ENCODE measurements at regions not wholly inside any gene's neighbourhood (a gene's known extent, or its start where the extent isn't known, plus 50 kb on each side); places are given as distances from the start of the nearest gene placed in this dataset.
"Not testable (repeated sequence)": the region's sequence is repeated elsewhere in the genome, so short reads cannot be mapped to it uniquely, and the experiment has no call there.

GRCh38 chr3:106276151-106276550, 407.3 kb upstream of the CBLB start:
- no peak for DNase-seq

GRCh38 chr3:106276755-106277612, 408.2 kb upstream of the CBLB start:
- no peak for DNase-seq

DNA sequence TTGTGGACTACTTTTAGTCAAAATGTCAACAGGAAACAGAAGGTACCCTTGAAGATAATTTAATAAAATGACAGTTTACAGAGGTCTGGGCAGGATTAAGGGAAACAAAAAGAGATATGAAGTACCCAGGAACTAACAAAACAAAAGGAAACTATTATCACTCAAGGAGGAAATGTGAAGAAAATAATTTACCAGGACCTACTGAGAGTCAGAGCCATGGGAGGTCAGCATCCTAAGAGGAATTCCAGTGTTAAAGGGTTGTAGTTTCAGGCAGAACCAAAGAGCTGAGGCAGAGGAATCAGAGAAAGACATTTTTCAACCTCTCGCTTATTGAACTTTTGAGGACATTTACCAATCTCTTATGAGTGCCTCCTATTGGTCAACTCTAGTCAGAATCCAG, 408.9 kb upstream of the CBLB start:
- no peak for DNase-seq

DNA sequence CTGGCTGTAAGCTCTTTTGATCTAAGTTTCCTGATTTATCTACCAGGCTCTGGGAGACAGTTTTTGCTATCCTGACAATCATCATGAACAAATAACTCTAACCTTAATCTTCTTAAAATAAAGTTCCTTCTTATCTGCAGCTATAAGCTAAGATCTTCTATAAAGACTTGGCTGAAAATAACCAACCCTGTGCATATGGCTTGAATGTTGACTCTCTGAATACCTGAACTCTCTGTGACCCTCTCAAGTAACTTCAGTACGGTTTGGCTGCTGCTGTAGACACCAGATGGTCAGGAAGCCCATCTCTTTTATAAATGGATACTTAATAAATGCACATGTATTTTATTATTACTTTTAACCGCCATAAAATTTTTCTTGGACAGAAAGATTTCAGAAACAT, 412.4 kb upstream of the CBLB start:
- DNase-seq: no peak

- no peak for DNase-seq
Measured at GRCh38 chr3:106282943-106283342, 414.1 kb upstream of the CBLB start.

DNA sequence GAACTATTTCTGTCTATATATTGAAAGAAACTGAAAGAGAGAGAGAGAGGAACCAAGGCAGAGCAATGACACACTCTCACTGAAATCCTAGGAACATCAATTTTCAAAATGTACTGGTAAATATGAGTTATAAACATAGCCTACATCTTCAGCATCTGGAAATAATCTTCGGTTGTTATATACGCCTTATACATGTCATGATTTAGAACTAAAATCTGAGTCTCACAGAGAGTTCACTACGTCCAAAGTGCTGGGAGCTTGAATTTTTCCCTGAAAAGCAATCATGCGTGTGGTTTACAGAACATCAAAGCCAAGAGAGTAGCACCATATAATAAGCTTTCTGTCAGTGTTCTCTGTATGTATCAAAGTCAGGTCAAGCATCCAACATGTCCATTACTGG, 420.0 kb upstream of the CBLB start:
- no peak for DNase-seq

- DNase-seq: no peak
Measured at GRCh38 chr3:106290304-106290997, 421.6 kb upstream of the CBLB start.

GRCh38 chr3:106293161-106293560, 424.3 kb upstream of the CBLB start:
- DNase-seq: no peak

- no peak for DNase-seq
Measured at GRCh38 chr3:106294121-106294520, 425.3 kb upstream of the CBLB start.

DNA sequence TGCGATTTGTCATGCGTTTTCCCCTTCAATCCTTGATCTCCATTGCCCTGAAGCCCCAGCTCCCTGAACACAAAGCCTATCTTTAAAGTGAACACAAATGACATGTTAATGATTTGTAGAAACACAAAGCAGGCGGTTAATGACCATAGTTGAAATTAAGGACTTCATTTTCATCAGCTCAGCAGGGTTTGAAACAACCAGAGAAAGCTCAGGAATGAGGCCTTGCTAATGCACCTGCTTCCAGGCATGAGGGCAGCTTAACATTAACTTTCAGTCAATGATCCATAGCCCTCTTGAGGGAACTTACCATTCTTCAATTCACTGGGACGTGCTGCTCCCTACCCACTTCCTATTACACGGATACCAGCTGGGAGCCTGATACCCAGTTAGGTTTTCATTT, 427.2 kb upstream of the CBLB start:
- no peak for DNase-seq

GRCh38 chr3:106299300-106300098, 430.7 kb upstream of the CBLB start:
- no peak for DNase-seq

DNA sequence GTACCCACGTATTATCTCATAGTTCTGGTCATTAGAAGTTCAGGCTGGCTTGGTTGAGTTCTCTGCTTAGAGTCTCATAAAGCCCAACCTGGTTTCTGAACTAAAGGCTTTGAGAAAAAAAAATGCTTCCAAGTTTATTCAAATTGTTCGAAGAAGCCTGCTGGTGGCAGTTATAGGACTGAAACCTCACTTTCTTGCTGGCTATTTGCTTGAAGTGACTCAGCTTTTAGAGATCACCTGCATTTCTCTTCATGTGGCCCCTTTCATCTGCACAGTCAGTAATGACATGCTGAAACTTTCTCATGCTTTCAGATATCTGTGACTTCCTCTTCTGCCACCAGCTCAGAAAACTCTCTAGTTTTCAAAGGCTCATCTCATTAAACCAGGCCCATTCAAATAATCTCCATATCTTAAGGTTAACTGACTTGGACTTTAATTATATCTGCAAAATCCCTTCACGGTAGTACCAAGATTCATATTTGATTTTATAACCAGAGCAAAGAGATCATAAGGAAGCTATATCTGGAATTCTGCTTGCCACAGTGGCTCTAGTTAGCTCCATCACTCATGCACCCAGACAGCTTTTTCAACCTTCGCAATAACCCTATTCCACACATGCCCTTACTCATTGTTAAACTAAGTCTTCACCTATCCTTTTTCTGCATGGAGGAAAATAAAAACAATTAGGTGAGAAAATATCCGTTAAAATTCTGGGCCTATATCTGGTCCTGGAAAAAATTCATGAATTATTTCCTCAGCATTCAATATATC, 433.8 kb upstream of the CBLB start:
- no peak for DNase-seq

GRCh38 chr3:106303766-106304165, 435.0 kb upstream of the CBLB start:
- DNase-seq: no peak

DNA sequence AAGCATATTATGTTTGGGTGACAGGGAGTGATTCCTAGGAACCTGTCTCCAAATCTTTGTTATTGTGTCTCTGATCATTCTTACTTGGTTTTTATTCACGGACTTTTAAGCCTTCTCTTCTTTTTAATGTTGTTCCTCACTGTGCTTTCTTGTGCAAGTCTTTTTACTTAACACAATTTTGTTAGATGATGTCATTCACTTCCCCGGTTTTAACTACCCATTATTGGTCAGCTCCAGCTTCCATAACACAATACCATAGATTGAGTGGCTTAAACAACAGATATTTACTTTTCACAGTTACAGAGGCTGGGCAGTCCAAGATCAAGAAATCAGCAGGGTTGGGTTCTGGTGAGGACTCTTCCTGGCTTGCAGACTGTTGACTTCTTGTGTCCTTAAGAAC, 436.3 kb upstream of the CBLB start:
- no peak for DNase-seq

DNA sequence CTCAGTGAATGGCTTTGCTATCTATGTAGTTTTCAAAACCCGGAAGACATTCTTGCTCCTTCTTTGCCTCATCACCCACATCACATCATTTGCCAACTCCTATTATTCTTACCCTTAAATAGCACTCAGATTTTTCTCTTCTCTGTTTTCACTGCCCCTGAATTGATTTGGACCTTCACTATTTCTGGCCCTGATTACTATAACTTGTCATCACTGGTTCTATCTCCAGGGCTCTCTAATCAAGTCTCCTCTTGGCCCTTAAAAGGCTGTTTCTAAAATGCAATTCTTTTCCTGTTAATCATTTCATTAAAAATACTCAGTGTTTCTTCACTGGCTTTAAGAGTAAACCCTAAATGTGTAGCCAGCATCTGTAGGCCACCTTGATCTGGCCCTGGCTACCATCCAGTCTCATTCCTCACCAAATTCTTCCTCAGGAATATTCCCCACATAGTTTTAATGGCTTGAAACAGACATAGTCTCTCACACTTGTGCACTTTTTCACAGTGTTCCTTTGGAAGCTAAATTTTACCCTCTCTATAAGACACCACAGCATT, 437.1 kb upstream of the CBLB start:
- DNase-seq: no peak

- DNase-seq: no peak
Measured at GRCh38 chr3:106309274-106309673, 440.5 kb upstream of the CBLB start.

DNA sequence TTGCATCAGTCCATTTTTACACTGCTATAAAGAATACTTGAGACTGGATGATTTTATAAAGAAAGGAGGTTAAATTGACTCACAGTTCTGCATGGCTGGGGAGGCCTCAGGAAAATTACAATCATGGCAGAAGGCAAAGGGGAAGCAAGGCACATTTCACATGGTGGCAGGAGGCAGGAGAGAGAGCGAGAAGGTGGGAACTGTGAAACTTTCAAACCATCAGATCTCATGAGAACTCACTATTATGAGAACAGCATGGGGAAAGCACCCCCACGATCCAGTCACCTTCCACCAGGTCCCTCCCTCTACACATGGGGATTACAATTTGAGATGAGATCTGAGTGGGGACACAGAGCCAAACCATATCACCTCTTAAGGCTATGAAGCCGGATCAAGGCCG, 441.0 kb upstream of the CBLB start:
- DNase-seq: not testable (repeated sequence)

DNA sequence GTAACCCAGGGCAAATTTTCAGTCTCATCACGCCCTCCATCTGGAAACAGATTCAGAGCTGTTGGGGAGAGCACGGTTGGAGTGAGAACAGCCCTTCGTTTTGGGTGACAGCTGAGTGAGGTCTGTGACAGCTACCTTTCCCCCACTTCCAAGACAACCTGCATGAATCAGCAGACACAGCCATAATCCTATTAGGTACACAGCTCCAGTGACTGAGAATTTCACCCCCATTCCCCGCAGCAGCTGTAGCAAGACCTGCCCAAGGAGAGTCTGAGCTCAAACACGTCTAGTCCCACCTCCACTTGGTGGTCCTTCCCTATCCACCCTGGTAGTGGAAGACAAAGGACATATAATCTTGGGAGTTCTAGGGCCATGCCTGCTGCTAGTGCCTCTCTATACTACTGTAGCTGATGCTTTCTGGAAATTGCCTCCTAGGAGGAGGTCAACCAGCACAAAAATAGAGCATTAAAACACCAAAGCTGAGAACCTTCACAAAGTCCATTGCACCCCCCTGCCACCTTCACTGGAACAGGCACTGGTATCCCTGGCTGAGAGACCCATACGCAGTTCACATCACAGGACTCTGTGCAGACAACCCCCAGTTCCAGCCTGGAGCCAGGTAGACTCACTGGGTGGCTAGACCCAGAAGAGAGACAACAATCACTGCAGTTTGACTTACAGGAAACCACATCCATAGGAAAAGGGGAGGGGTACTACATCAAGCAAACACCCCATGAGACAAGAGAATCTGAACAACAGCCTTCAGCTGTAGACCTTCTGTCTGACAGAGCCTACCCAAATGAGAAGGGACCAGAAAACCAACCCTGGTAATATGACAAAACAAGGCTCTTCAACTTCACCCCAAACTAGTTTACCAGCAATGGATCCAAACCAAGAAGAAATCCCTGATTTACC, 448.6 kb upstream of the CBLB start:
- DNase-seq: no peak

GRCh38 chr3:106321438-106321837, 452.6 kb upstream of the CBLB start:
- not testable (repeated sequence) for DNase-seq

GRCh38 chr3:106323586-106323985, 454.8 kb upstream of the CBLB start:
- no peak for DNase-seq

DNA sequence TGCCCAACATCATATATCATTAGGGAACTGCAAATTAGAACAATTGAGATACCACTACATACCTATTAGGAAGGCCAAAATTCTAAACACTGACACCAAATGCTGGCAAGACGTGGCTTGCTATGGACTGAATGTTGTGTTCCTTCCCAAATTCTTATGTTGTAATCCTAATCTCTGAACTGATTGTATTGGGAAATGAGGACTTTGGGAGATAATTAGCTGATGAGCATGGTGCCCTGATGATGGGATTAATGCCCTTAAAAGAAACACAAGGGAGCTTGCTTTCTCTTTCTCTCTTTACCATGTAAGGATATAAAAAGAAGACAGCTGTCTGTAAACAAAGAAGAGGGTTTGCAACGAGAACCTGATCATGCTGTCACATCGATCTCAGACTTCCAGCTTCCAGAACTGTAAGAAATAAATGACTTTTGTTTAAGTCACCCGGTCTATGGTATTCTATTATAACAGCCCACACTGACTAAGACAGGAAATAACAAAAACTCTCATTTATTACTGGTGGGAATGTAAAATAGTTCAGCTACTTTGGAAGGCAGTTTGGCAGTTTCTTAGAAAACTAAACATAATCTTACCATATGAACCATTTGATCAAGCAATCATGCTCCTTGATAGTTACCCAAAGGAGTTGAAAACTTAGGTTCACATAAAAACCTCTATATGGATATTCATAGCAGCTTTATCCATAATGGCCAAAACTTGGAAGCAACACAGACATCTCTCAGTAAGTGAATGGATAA, 458.3 kb upstream of the CBLB start:
- no peak for DNase-seq

All from activated naive CD4-positive, alpha-beta T cell (primary cell).